Gastroesophageal sphincter (tissue), 4 donors: ENCODE measurements at regions not wholly inside any gene's neighbourhood (a gene's known extent, or its start where the extent isn't known, plus 50 kb on each side); places are given as distances from the start of the nearest gene placed in this dataset.

Source experiments
- ATAC-seq: fragments of 150-250 bp; one replicate; pipeline ENCODE4 v1.9.1; 2016; ENCODE audit warnings: mild to moderate bottlenecking, moderate library complexity
- H3K27ac ChIP-seq, 4 donors: fragments of 200-600 bp; sonication (generic) in 3 of 4; 1 replicate in 3 of 4; 2 replicates in 1 of 4; pipeline ENCODE4 v1.5.1; 2016 to 2019
- H3K27me3 ChIP-seq: fragments of 200-600 bp; sonication (generic); one replicate; pipeline ENCODE4 v1.5.1; 2019
- H3K36me3 ChIP-seq, 2 donors: fragments of 200-600 bp; sonication (generic); one replicate each; pipeline ENCODE4 v1.5.1; 2019; ENCODE audit warnings: control low read depth in 1 of 2
- H3K4me1 ChIP-seq, 3 donors: fragments of 200-600 bp; sonication (generic); 1 replicate in 2 of 3; 2 replicates in 1 of 3; pipeline ENCODE4 v1.5.1; 2016 to 2019; ENCODE audit warnings: control low read depth in 2 of 3
- H3K4me3 ChIP-seq, 2 donors: fragments of 200-600 bp; sonication (generic); one replicate each; pipeline ENCODE4 v1.5.1; 2019; ENCODE audit warnings: mild to moderate bottlenecking in 1 of 2, moderate library complexity in 1 of 2
- H3K9me3 ChIP-seq, 3 donors: fragments of 200-600 bp; sonication (generic); one replicate each; pipeline ENCODE4 v1.5.1; 2017 to 2019; ENCODE audit warnings: control low read depth in 2 of 3
- EP300 ChIP-seq: sonication (generic); formaldehyde crosslinking; IDR thresholded peaks from one replicate; pipeline ENCODE4 v1.6.1; 2017; ENCODE audit warnings: antibody characterized with exemption, mild to moderate bottlenecking
- POLR2A ChIP-seq, 2 donors: fragments of 450-650 bp; IDR thresholded peaks; one replicate each; pipeline ENCODE4 v1.6.1; 2017; ENCODE audit warnings: antibody characterized with exemption in 2 of 2, mild to moderate bottlenecking in 2 of 2, moderate library complexity in 1 of 2
- POLR2AphosphoS5 ChIP-seq: sonication (generic); formaldehyde crosslinking; IDR thresholded peaks from one replicate; pipeline ENCODE4 v1.6.1; 2017; ENCODE audit warnings: antibody characterized with exemption
- WGBS, 2 donors: methylation state at CpG; one replicate each; pipeline ENCODE4 v1.1.5; 2018; ENCODE audit warnings: low coverage in 1 of 2; 5-methylcytosine and 5-hydroxymethylcytosine counted together
- TF ChIP-seq, protein P1 (sequence below), 4 experiments: fragments of 200-600 bp in 2 of 4; fragments of 450-650 bp in 2 of 4; sonication (generic) in 1 of 4; IDR thresholded peaks; one replicate each; pipeline ENCODE4 v1.5.1; 2017 to 2019; ENCODE audit warnings: antibody characterized with exemption in 4 of 4, mild to moderate bottlenecking in 2 of 4, moderate library complexity in 2 of 4

DNA sequence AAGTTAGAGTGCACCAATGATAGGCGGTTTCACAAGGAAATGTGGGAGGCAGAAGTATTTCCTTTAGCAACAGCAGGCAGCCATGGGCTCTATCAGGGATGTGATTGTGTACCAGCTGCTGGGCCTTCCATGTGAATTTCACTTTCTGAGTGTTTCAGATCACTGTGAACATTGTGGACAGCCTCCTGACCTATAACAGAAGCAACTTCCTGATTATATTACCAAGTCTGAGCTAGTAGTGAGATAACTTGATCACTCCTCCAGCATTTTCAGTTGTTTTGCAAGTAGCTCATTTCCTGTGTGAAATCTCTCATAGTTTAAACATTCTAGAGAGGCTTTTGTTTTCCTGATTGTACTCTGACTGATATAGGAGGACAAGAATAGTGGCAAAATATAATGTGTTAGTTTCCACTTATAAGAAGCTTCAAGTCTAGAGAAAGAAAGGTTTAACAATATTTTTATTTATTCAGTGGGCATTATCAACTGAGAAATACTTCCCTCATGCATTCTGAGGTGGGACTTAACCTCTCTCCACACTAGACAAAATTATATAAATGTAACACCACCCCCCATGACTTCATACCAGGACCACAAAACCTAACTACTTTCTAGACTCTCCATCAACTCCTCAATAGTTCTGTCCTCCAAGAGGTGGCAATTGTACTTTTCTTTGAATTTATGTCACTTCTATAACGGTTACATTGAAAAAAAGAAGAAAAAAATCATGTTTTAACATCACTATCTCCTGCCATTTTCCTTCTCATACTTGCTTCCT is 184.2 kb upstream of the LUZP2 start:
- Histone ChIP-seq H3K4me1 (no peaks in the 10 kb centered on the region), H3K9me3 (no peaks in the 10 kb centered on the region), H3K36me3 (no peaks in the 10 kb centered on the region), H3K27me3 (no peaks in the 10 kb centered on the region), H3K27ac (no peak overlapping the region), H3K4me3 (no peak overlapping the region)
- 81 to 85% methylated on average over 2 of the region's 2 CpGs for WGBS, 2 donors
- TF ChIP-seq POLR2A (IDR thresholded peaks at IDR 0.05) (no peak), POLR2AphosphoS5 (no peak), EP300 (no peak)
- TF ChIP-seq, protein P1, sequence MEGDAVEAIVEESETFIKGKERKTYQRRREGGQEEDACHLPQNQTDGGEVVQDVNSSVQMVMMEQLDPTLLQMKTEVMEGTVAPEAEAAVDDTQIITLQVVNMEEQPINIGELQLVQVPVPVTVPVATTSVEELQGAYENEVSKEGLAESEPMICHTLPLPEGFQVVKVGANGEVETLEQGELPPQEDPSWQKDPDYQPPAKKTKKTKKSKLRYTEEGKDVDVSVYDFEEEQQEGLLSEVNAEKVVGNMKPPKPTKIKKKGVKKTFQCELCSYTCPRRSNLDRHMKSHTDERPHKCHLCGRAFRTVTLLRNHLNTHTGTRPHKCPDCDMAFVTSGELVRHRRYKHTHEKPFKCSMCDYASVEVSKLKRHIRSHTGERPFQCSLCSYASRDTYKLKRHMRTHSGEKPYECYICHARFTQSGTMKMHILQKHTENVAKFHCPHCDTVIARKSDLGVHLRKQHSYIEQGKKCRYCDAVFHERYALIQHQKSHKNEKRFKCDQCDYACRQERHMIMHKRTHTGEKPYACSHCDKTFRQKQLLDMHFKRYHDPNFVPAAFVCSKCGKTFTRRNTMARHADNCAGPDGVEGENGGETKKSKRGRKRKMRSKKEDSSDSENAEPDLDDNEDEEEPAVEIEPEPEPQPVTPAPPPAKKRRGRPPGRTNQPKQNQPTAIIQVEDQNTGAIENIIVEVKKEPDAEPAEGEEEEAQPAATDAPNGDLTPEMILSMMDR (IDR thresholded peaks at IDR 0.05), result no peak
- no peak for ATAC-seq

DNA sequence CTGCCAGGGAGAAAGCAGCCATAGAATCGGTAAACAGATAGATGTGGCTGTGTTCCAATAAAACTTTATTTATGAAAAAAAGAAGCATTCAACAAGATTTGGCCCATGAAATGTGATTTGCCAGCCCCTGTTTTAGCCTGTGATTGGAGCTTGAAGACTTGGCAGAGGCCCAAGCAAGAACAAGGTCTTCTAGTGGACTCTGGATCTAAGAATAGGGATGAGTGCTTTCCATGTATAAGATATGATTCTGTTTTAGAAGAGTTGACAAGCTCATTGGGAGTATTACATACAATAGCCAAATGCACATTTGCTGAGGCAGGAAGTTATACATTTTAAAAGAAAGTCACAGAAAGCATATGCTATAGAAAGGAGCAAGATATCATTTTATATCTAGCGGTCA is 175.6 kb upstream of the LUZP2 start:
- TF ChIP-seq POLR2AphosphoS5 (no peak), EP300 (no peak), POLR2A (IDR thresholded peaks at IDR 0.05) (no peak)
- TF ChIP-seq, protein P1 (IDR thresholded peaks at IDR 0.05), result no peak
- 76 to 89% methylated on average over 2 of the region's 2 CpGs for WGBS, 2 donors
- no peaks in the 10 kb centered on the region for H3K36me3 ChIP-seq
- H3K27me3 ChIP-seq, result no peaks in the 10 kb centered on the region
- H3K27ac ChIP-seq, result no peak overlapping the region
- H3K9me3 ChIP-seq, result peaks cover 0 to 12% (median 0%) of the 10 kb centered on the region in 3 donors
- H3K4me1 ChIP-seq, result no peaks in the 10 kb centered on the region
- ATAC-seq, result no peak
- H3K4me3 ChIP-seq, result no peak overlapping the region

DNA sequence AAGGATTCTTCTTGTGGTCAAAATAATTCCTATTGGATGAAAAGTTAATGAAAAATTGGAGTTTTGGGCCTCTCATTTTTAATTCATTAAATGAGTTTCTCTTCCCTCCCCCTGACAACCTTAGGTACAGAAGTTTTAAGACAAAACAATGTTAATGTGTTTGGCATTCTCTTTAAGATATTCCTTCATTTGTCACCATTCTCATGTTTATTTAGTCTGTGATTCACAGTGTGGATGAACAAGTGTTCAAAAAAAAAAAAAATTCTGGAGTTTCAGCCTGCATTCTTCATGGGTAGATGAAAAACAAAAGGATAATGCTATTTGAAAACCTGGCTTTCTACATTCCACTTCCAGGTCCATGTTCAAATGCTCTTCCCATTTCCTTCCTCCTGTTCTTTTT is 172.6 kb upstream of the LUZP2 start:
- Histone ChIP-seq H3K9me3 (no peaks in the 10 kb centered on the region), H3K36me3 (no peaks in the 10 kb centered on the region), H3K4me3 (no peak overlapping the region), H3K27ac (no peak overlapping the region), H3K4me1 (no peaks in the 10 kb centered on the region), H3K27me3 (no peaks in the 10 kb centered on the region)
- TF ChIP-seq EP300 (no peak), POLR2AphosphoS5 (no peak), POLR2A (IDR thresholded peaks at IDR 0.05) (no peak)
- TF ChIP-seq, protein P1 (IDR thresholded peaks at IDR 0.05), result no peak
- no peak for ATAC-seq

GRCh38 chr11:24344222-24344621 is 152.6 kb upstream of the LUZP2 start:
- H3K27ac ChIP-seq, result no peak overlapping the region
- no peaks in the 10 kb centered on the region for H3K27me3 ChIP-seq
- ATAC-seq, result no peak

GRCh38 chr11:24348908-24349307 is 147.9 kb upstream of the LUZP2 start:
- Histone ChIP-seq H3K36me3 (no peaks in the 10 kb centered on the region), H3K27ac (no peak overlapping the region), H3K9me3 (no peaks in the 10 kb centered on the region), H3K4me3 (no peak overlapping the region), H3K27me3 (no peaks in the 10 kb centered on the region), H3K4me1 (no peaks in the 10 kb centered on the region)
- TF ChIP-seq POLR2A (IDR thresholded peaks at IDR 0.05) (no peak), EP300 (no peak), POLR2AphosphoS5 (no peak)
- TF ChIP-seq, protein P1 (IDR thresholded peaks at IDR 0.05), result no peak
- no peak for ATAC-seq

More at GRCh38 chr11:24344222-24344621, 152.6 kb upstream of the LUZP2 start:
- Histone ChIP-seq H3K4me3 (no peak overlapping the region), H3K4me1 (no peaks in the 10 kb centered on the region), H3K36me3 (no peaks in the 10 kb centered on the region), H3K9me3 (no peaks in the 10 kb centered on the region)
- 81 to 90% methylated on average over 7 of the region's 7 CpGs for WGBS, 2 donors
- no peak for TF ChIP-seq POLR2AphosphoS5
- TF ChIP-seq EP300, result no peak
- TF ChIP-seq, protein P1 (IDR thresholded peaks at IDR 0.05), result no peak
- no peak for TF ChIP-seq POLR2A (IDR thresholded peaks at IDR 0.05)
